ENCODE measurements at regions not wholly inside any gene's neighbourhood (a gene's known extent, or its start where the extent isn't known, plus 50 kb on each side); places are given as distances from the start of the nearest gene placed in this dataset.

DNA sequence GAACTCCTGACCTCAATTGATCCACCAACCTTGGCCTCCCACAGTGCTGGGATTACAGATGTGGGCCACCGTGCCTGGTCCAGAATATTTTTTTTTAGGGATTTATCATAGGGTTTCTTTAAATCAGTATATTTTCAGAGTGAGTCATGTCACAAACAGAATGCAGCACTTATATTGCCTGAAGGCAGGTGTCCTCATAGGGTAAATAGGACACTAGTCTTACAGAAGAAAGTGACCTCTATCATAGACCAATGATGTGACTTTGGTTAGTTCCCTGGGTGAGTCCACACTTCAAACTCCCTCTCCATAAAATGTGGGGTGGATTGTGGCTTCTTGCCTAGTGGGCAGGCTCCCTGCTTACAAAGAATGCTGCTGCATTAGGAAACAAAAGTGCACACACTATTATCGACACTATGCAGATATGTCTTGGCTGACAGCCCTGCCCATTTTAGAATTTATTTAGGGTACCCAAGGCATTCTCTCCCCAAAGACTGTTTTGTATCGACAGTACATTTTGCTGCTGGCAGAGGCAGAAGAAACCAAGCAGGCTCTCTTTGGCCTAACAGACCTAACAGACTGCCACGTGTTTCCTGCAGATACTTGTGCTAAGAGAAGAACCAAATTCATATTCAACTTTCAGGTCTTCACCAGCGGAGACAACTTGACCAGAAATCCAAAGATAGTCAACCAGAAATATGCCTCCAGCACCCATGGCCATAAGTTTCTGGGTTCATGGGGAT is 125.0 kb downstream of the MOBP start:
- Histone ChIP-seq H3K36me3 (no peaks in the 10 kb centered on the region), H3K27ac (no peak overlapping the region), H3K27me3 (no peaks in the 10 kb centered on the region), H3K4me3 (no peak overlapping the region), H3K9me3 (no peaks in the 10 kb centered on the region), H3K4me1 (no peaks in the 10 kb centered on the region)
- ATAC-seq (no peak), DNase-seq (no peak)
- WGBS, 2 donors, result 58 to 64% methylated on average over 5 of the region's 5 CpGs
- no peak for TF ChIP-seq CTCF (IDR thresholded peaks at IDR 0.05)
- intact Hi-C loops (cut with DNase I), result no loop called here

- intact Hi-C loops (cut with DNase I), result no loop called here
- H3K27me3 ChIP-seq, result no peaks in the 10 kb centered on the region
- no peaks in the 10 kb centered on the region for H3K4me1 ChIP-seq
- DNase-seq (no peak), ATAC-seq (no peak)
- no peak overlapping the region for H3K27ac ChIP-seq
- H3K4me3 ChIP-seq, result no peak overlapping the region
- no peaks in the 10 kb centered on the region for H3K36me3 ChIP-seq
- no peaks in the 10 kb centered on the region for H3K9me3 ChIP-seq
- 42 to 47% methylated on average over 3 of the region's 3 CpGs for WGBS, 2 donors
- TF ChIP-seq CTCF (IDR thresholded peaks at IDR 0.05), result no peak
Observed at GRCh38 chr3:39593341-39593740, 125.9 kb downstream of the MOBP start.

GRCh38 chr3:39601241-39601640 is 133.8 kb downstream of the MOBP start:
- no peaks in the 10 kb centered on the region for H3K36me3 ChIP-seq
- H3K4me1 ChIP-seq, result no peaks in the 10 kb centered on the region
- WGBS, 2 donors, result 35 to 64% methylated on average over 2 of the region's 2 CpGs
- DNase-seq (no peak), ATAC-seq (no peak)
- no peaks in the 10 kb centered on the region for H3K9me3 ChIP-seq
- H3K27me3 ChIP-seq, result no peaks in the 10 kb centered on the region
- intact Hi-C loops (cut with DNase I), result no loop called here
- no peak overlapping the region for H3K27ac ChIP-seq
- no peak for TF ChIP-seq CTCF (IDR thresholded peaks at IDR 0.05)
- no peak overlapping the region for H3K4me3 ChIP-seq

DNA sequence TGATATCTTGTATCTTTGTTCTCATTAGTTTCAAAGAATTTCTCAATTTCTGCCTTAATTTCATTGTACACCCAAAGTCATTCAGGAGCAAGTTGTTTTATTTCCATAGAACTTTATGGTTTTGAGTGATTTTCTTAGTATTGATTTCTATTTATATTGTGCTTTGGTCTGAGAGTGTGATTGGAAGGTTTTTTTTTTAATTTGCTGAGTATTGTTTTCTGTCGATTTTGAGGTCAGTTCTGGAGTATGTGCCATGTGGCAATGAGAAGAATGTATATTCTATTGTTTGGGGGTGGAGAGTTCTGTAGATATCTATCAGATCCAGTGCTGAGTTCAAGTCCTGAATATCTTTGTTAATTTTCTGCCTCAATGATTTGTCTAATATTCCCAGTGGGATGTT is 138.4 kb downstream of the MOBP start:
- Histone ChIP-seq H3K27me3 (no peaks in the 10 kb centered on the region), H3K36me3 (no peaks in the 10 kb centered on the region), H3K27ac (no peak overlapping the region), H3K4me3 (no peak overlapping the region), H3K4me1 (no peaks in the 10 kb centered on the region), H3K9me3 (no peaks in the 10 kb centered on the region)
- ATAC-seq, result no peak
- intact Hi-C loops (cut with DNase I), result no loop called here
- no peak for TF ChIP-seq CTCF (IDR thresholded peaks at IDR 0.05)
- WGBS, 2 donors, result 84 to 88% methylated on average over 1 of the region's 1 CpG
- no peak for DNase-seq

Measured in heart right ventricle (tissue), 16 donors.